ENCODE measurements at regions not wholly inside any gene's neighbourhood (a gene's known extent, or its start where the extent isn't known, plus 50 kb on each side); places are given as distances from the start of the nearest gene placed in this dataset.

GRCh38 chr7:10401793-10402192, 571.9 kb upstream of the PHF14 start:
- TF ChIP-seq, protein P1, sequence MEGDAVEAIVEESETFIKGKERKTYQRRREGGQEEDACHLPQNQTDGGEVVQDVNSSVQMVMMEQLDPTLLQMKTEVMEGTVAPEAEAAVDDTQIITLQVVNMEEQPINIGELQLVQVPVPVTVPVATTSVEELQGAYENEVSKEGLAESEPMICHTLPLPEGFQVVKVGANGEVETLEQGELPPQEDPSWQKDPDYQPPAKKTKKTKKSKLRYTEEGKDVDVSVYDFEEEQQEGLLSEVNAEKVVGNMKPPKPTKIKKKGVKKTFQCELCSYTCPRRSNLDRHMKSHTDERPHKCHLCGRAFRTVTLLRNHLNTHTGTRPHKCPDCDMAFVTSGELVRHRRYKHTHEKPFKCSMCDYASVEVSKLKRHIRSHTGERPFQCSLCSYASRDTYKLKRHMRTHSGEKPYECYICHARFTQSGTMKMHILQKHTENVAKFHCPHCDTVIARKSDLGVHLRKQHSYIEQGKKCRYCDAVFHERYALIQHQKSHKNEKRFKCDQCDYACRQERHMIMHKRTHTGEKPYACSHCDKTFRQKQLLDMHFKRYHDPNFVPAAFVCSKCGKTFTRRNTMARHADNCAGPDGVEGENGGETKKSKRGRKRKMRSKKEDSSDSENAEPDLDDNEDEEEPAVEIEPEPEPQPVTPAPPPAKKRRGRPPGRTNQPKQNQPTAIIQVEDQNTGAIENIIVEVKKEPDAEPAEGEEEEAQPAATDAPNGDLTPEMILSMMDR (IDR thresholded peaks at IDR 0.05) = no peak
- TF ChIP-seq ZFX (IDR thresholded peaks at IDR 0.05; ENCODE audit: borderline replicate concordance) = no peak
